ENCODE measurements at regions not wholly inside any gene's neighbourhood (a gene's known extent, or its start where the extent isn't known, plus 50 kb on each side); places are given as distances from the start of the nearest gene placed in this dataset.

GRCh38 chr5:77904362-77904761, 128.2 kb upstream of the TBCA start:
- TF ChIP-seq POLR2AphosphoS5 (IDR thresholded peaks at IDR 0.05) (no peak), POLR2A (IDR thresholded peaks at IDR 0.05) (no peak)

Measured in suprapubic skin (tissue), 4 donors.